Activated CD8-positive, alpha-beta T cell treated with anti-CD3 and anti-CD28 coated beads for 36 hours (primary cell): ENCODE measurements at regions not wholly inside any gene's neighbourhood (a gene's known extent, or its start where the extent isn't known, plus 50 kb on each side); places are given as distances from the start of the nearest gene placed in this dataset.

Experiments used
- ATAC-seq: fragments of 200-7000 bp; cut with Tn5 transposase; one replicate; pipeline ENCODE4 v1.10.0; 2021; ENCODE audit warnings: mild to moderate bottlenecking, moderate library complexity
- CTCF ChIA-PET: fragments of 350-600 bp; sonication (Branson Sonifier 250); formaldehyde crosslinking; loops from one replicate; lab custom pipeline; 2021; ENCODE audit warnings: antibody characterized with exemption; lab: Charles Lee
- POLR2A ChIA-PET: fragments of 350-600 bp; sonication (Branson Sonifier 250); formaldehyde crosslinking; loops from one replicate; lab custom pipeline; 2021; ENCODE audit warnings: antibody characterized with exemption; lab: Charles Lee
- DNase-seq: peaks from one replicate; pipeline ENCODE4 v3.0.0-alpha.2; 2020
- H3K27ac Mint-ChIP-seq: one replicate; pipeline ENCODE4 v1.8.0; 2021; ENCODE audit warnings: mild to moderate bottlenecking, mixed read lengths
- H3K27me3 Mint-ChIP-seq: one replicate; pipeline ENCODE4 v1.8.0; 2021; ENCODE audit warnings: mixed read lengths
- H3K36me3 Mint-ChIP-seq: one replicate; pipeline ENCODE4 v1.8.0; 2021; ENCODE audit warnings: low read depth, mixed read lengths
- H3K4me1 Mint-ChIP-seq: one replicate; pipeline ENCODE4 v1.8.0; 2021; ENCODE audit warnings: low read depth, mixed read lengths
- H3K4me3 Mint-ChIP-seq: one replicate; pipeline ENCODE4 v1.8.0; 2021; ENCODE audit warnings: mild to moderate bottlenecking, moderate library complexity, mixed read lengths
- H3K9me3 Mint-ChIP-seq: one replicate; pipeline ENCODE4 v1.8.0; 2021; ENCODE audit warnings: mixed read lengths
- intact Hi-C: fragments of 100-400 bp; cut with micrococcal nuclease; formaldehyde crosslinking; loops from one replicate; pipeline ENCODE4 v1.10.0; 2022
- TF ChIP-seq, protein P1 (sequence below): fragments of 200-600 bp; IDR thresholded peaks from one replicate; pipeline ENCODE4 v1.8.0; 2022; ENCODE audit warnings: antibody characterized with exemption, mild to moderate bottlenecking

DNA sequence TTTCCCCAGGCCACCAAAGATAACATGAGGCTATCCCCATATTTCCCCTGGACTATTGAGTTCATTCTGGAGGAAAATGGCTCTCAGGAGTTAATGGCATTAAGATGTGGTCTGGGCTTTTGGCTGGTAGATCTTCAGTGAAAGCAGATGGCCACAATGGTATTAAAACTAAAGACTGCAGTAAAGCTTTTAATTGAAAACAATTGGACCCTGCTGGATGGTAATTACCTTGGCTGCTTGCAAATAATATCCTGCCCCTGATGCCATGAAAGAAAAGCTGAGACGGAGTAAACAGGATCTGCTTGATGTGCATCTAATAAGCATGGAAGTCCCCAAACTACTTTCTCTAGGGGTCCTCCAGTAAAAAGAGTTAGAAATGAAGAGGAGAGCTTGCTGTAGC lies 255.8 kb downstream of the QKI start:
- Mint-ChIP-seq H3K9me3 (no peaks in the 10 kb centered on the region), H3K36me3 (no peaks in the 10 kb centered on the region), H3K27ac (no peak overlapping the region), H3K4me3 (no peak overlapping the region), H3K4me1 (peaks cover 12% of the 10 kb centered on the region), H3K27me3 (no peaks in the 10 kb centered on the region)
- DNase-seq (no peak), ATAC-seq (no peak)
- ChIA-PET POLR2A (no interaction called here), CTCF (no interaction called here)
- intact Hi-C loops, result no loop called here
- TF ChIP-seq, protein P1, sequence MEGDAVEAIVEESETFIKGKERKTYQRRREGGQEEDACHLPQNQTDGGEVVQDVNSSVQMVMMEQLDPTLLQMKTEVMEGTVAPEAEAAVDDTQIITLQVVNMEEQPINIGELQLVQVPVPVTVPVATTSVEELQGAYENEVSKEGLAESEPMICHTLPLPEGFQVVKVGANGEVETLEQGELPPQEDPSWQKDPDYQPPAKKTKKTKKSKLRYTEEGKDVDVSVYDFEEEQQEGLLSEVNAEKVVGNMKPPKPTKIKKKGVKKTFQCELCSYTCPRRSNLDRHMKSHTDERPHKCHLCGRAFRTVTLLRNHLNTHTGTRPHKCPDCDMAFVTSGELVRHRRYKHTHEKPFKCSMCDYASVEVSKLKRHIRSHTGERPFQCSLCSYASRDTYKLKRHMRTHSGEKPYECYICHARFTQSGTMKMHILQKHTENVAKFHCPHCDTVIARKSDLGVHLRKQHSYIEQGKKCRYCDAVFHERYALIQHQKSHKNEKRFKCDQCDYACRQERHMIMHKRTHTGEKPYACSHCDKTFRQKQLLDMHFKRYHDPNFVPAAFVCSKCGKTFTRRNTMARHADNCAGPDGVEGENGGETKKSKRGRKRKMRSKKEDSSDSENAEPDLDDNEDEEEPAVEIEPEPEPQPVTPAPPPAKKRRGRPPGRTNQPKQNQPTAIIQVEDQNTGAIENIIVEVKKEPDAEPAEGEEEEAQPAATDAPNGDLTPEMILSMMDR, result no peak

DNA sequence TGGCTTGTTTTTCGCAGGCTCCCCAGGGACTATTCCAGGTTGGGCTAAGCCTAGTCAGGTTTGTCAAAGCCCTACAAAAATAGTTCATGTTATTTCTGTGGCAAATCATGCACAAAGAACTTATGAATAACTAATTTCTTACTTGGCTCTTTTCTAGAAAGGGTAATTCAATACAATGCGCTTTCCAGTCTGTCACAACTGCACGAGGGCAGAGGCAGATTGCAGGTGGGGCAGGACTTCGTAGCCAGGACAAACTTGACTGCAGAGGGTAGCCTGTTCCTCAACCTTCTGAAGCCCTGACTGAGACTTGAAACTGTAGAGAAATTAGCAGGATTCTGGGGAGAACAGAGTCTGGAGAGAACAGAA lies 253.5 kb downstream of the QKI start:
- H3K27ac Mint-ChIP-seq, result no peak overlapping the region
- ATAC-seq (no peak), DNase-seq (no peak)
- ChIA-PET CTCF (interaction anchor here (0.7 kb wide), 1 partner anchor 284 kb away, joined by 3 read pairs; no protein-coding TSS in a partner anchor), POLR2A (interaction anchor here (0.6 kb wide), 1 partner anchor 17 kb away, joined by 3 read pairs; no protein-coding TSS in a partner anchor)
- TF ChIP-seq, protein P1, result no peak
- no peaks in the 10 kb centered on the region for H3K9me3 Mint-ChIP-seq
- H3K4me3 Mint-ChIP-seq, result no peak overlapping the region
- peaks cover 1% of the 10 kb centered on the region for H3K27me3 Mint-ChIP-seq
- no peaks in the 10 kb centered on the region for H3K36me3 Mint-ChIP-seq
- H3K4me1 Mint-ChIP-seq, result peaks cover 12% of the 10 kb centered on the region
- intact Hi-C loops, result no loop called here

DNA sequence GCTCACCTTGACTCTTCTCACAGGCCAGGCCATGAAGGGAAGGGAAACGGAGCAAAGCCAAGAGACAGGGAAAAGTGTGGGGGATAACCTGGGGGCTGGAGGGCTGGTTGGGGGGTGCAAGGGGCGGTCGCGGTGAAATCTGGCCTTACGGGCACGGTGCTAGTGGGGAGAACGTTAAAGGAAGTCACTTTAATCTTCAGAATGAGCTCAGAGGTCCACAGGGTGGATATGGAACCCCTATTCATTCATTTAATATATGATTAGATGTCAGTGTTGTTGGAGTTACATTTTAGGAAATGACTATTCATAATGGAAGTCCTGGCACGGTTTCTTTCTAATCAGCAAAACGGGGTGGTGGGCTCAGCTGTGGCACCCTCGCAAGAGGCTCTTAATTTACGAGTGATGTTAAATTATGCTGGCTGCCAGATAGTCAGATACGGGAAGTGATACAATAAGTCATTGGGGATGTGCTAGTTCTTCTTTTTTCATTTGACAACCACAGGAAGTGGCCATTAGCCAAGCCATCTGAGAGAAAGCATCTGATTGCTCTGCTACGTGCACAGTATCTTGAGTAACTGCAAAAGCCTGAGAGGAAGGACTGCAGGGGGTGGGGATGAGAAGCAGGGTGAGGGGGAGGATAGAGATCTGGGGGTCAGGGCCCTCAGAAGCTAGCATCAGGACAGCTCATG lies 253.0 kb downstream of the QKI start:
- no peaks in the 10 kb centered on the region for H3K36me3 Mint-ChIP-seq
- ATAC-seq, result peak; percentile 82
- H3K4me1 Mint-ChIP-seq, result peaks cover 12% of the 10 kb centered on the region
- intact Hi-C loops, result no loop called here
- POLR2A ChIA-PET, result no interaction called here
- no peak overlapping the region for H3K4me3 Mint-ChIP-seq
- H3K9me3 Mint-ChIP-seq, result no peaks in the 10 kb centered on the region
- peaks cover 1% of the 10 kb centered on the region for H3K27me3 Mint-ChIP-seq
- DNase-seq, result peak; percentile 32
- no peak overlapping the region for H3K27ac Mint-ChIP-seq
- CTCF ChIA-PET, result no interaction called here
- TF ChIP-seq, protein P1, result no peak

DNA sequence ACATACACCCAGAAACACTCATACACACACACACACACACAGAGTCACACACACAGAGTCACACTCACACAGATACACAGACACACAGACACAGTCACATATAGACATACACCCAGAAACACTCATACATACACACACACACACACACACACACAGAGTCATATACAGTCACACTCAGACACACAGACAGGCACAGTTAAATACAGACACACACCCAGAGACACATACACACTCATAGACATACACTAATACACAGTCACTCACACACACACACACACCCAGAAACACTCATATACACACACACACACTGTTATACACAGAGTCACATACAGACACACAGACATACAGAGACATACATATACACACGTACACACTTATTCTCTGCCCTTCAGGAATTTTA lies 250.9 kb downstream of the QKI start:
- no peak overlapping the region for H3K4me3 Mint-ChIP-seq
- no peak for DNase-seq
- no peaks in the 10 kb centered on the region for H3K9me3 Mint-ChIP-seq
- H3K4me1 Mint-ChIP-seq, result peaks cover 12% of the 10 kb centered on the region
- ChIA-PET POLR2A (no interaction called here), CTCF (no interaction called here)
- H3K36me3 Mint-ChIP-seq, result no peaks in the 10 kb centered on the region
- TF ChIP-seq, protein P1, result no peak
- intact Hi-C loops, result no loop called here
- ATAC-seq, result no peak
- H3K27me3 Mint-ChIP-seq, result peaks cover 3% of the 10 kb centered on the region
- H3K27ac Mint-ChIP-seq, result no peak overlapping the region

DNA sequence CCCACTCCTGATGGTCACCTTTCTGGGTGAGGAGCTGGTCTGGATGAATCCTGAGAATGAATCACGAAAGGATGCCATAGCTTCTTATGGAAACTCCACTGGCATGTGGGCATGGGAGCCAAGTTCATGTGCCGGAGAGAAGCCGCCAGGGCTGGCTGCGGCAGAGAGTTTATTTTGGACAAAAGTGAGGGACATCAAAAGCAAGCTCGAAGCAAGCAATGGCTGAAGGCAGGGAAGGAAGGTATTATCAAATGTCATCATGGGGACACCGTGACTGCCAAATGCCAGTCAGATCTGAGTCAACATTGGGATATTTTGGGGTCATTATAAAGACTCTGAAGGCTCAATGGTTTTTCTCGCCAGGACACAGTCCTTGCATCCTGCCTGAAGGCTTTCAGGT lies 249.1 kb downstream of the QKI start:
- intact Hi-C loops, result no loop called here
- Mint-ChIP-seq H3K36me3 (no peaks in the 10 kb centered on the region), H3K9me3 (no peaks in the 10 kb centered on the region), H3K4me3 (no peak overlapping the region), H3K4me1 (peaks cover 12% of the 10 kb centered on the region), H3K27me3 (peaks cover 14% of the 10 kb centered on the region), H3K27ac (no peak overlapping the region)
- TF ChIP-seq, protein P1, result no peak
- ATAC-seq, result no peak
- DNase-seq, result no peak
- CTCF ChIA-PET, result no interaction called here
- POLR2A ChIA-PET, result no interaction called here
